ENCODE measurements at regions not wholly inside any gene's neighbourhood (a gene's known extent, or its start where the extent isn't known, plus 50 kb on each side); places are given as distances from the start of the nearest gene placed in this dataset.

DNA sequence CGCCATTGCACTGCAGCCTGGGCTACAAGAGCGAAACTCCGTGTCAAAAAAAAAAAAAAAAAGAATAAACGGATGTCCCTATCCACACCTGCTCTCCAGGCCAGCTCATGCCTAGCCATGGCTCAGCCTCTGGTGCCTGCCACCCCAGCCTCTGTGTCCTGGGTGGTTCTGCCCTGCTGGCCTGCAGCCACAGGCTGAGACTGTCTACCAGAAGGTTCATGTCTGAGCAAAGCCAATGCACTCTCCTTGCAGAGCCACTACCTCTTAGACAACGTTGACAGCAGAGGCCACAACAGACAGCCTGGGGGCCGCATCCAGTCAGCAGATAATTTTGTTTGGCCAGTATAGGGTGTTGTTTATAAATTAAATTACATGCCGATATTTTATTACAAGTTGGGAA is 127.7 kb downstream of the ASB7 start:
- TF ChIP-seq CTCF (IDR thresholded peaks at IDR 0.05) (no peak), POLR2A (IDR thresholded peaks at IDR 0.05) (no peak), POLR2AphosphoS5 (IDR thresholded peaks at IDR 0.05) (no peak), EP300 (IDR thresholded peaks at IDR 0.05) (no peak)

Data from sigmoid colon (tissue), 4 donors.